Neural crest cell (in vitro differentiated cells): ENCODE measurements at regions not wholly inside any gene's neighbourhood (a gene's known extent, or its start where the extent isn't known, plus 50 kb on each side); places are given as distances from the start of the nearest gene placed in this dataset.

Experiments used
- DNase-seq: peaks from one replicate; pipeline ENCODE4 v3.0.0; 2021; ENCODE audit warnings: low read depth, mixed read lengths, low spot score
- H3K27ac Mint-ChIP-seq: one replicate; pipeline ENCODE4 v1.8.0; 2021; ENCODE audit warnings: mild to moderate bottlenecking, mixed read lengths; ENCODE audit not compliant: unreplicated experiment
- H3K27me3 Mint-ChIP-seq: 2 replicates; pipeline ENCODE4 v1.8.0; 2021; ENCODE audit warnings: low read depth, mild to moderate bottlenecking, mixed read lengths
- H3K36me3 Mint-ChIP-seq: 2 replicates; pipeline ENCODE4 v1.8.0; 2021; ENCODE audit warnings: low read depth, mild to moderate bottlenecking, mixed read lengths
- H3K4me1 Mint-ChIP-seq: 2 replicates; pipeline ENCODE4 v1.8.0; 2021; ENCODE audit warnings: mixed read lengths
- H3K4me3 Mint-ChIP-seq: one replicate; pipeline ENCODE4 v1.8.0; 2021; ENCODE audit warnings: mild to moderate bottlenecking, mixed read lengths
- H3K9me3 Mint-ChIP-seq: 2 replicates; pipeline ENCODE4 v1.8.0; 2021; ENCODE audit warnings: mixed read lengths
- TF ChIP-seq, protein P1 (sequence below): fragments of 200-600 bp; sonication (generic); conservative IDR thresholded peaks from 2 replicates; pipeline ENCODE4 v1.5.0; 2021; ENCODE audit warnings: antibody characterized with exemption, mild to moderate bottlenecking

DNA sequence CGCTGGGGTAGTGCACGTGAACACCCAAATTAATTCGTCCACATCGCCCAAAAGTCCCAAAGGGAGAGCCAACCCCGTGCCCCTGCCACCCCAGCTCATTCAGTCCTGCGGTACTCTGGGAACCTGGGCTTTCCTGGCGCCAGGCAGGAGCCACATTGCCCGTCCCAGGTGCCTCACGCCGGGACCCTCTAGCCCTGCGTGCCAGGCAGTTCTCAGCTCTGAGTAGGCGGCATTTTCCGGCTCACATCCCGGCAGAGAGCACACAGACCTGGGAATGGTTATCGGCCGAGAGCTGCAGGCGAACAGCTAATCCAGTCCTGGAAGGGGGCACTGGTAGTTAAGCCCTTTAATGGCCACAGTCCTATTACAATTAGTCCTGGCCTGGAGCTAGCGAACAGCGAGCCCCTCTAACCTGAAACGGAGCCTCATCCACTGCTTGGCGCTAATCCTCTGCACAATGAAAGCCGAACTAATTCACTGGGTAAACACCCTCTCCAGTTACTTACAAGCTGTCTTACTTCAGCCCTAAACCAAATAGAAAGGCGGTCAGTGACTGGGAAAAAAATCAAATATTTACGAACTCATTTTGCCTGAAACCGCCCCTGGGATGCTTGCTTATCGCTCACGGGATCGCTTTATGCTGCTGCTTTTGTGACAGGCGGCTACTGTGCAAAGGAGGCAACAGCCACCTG is 254.6 kb upstream of the SOX14 start:
- H3K4me1 Mint-ChIP-seq, result no peaks in the 10 kb centered on the region
- no peak overlapping the region for H3K4me3 Mint-ChIP-seq
- H3K27ac Mint-ChIP-seq, result no peak overlapping the region
- peaks cover 3% of the 10 kb centered on the region for H3K36me3 Mint-ChIP-seq
- TF ChIP-seq, protein P1, sequence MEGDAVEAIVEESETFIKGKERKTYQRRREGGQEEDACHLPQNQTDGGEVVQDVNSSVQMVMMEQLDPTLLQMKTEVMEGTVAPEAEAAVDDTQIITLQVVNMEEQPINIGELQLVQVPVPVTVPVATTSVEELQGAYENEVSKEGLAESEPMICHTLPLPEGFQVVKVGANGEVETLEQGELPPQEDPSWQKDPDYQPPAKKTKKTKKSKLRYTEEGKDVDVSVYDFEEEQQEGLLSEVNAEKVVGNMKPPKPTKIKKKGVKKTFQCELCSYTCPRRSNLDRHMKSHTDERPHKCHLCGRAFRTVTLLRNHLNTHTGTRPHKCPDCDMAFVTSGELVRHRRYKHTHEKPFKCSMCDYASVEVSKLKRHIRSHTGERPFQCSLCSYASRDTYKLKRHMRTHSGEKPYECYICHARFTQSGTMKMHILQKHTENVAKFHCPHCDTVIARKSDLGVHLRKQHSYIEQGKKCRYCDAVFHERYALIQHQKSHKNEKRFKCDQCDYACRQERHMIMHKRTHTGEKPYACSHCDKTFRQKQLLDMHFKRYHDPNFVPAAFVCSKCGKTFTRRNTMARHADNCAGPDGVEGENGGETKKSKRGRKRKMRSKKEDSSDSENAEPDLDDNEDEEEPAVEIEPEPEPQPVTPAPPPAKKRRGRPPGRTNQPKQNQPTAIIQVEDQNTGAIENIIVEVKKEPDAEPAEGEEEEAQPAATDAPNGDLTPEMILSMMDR, result no peak
- H3K27me3 Mint-ChIP-seq, result no peaks in the 10 kb centered on the region
- H3K9me3 Mint-ChIP-seq, result no peaks in the 10 kb centered on the region
- DNase-seq, result no peak

DNA sequence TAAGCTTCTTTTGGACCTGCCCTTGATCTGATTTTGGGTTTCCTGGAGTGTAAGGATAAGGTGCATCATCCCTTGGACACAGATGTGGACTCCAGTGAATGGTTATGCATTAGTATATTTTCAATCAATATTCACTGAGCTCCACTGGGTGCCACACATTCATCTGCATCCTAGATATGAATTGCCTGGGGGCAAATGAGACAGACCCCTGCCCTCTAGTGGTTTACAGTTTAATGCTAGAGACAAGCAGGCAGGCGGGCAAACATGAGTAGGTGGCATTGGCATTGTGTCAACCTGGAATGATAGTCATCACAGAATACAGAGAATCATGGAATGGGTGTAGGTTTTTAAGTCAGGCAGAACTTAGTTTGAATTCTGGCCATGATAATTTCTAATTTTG is 252.5 kb upstream of the SOX14 start:
- Mint-ChIP-seq H3K9me3 (no peaks in the 10 kb centered on the region), H3K27ac (no peak overlapping the region), H3K4me3 (no peak overlapping the region), H3K4me1 (no peaks in the 10 kb centered on the region), H3K27me3 (no peaks in the 10 kb centered on the region), H3K36me3 (no peaks in the 10 kb centered on the region)
- TF ChIP-seq, protein P1, result no peak
- no peak for DNase-seq

DNA sequence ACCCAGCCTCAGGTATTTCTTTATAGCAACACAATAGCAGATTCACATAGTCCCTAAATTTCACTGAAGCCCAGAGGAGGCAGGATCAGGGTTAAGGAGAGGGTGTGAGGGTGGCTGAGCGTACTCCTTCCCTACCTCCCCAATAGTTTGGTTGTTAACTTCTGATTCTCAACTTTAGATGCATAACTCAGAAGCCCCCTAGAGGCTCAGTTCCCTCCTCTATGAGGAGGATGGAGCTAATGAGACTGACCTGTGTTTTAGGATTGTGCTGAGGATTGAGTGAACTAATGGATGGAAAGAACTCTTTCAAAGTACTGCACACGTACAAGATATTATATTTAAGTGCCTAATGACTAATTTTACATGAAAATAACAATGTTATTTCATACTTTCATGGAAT is 249.3 kb upstream of the SOX14 start:
- no peaks in the 10 kb centered on the region for H3K27me3 Mint-ChIP-seq
- no peaks in the 10 kb centered on the region for H3K36me3 Mint-ChIP-seq
- no peak overlapping the region for H3K4me3 Mint-ChIP-seq
- H3K4me1 Mint-ChIP-seq, result no peaks in the 10 kb centered on the region
- TF ChIP-seq, protein P1, result no peak
- H3K27ac Mint-ChIP-seq, result no peak overlapping the region
- no peaks in the 10 kb centered on the region for H3K9me3 Mint-ChIP-seq
- no peak for DNase-seq

DNA sequence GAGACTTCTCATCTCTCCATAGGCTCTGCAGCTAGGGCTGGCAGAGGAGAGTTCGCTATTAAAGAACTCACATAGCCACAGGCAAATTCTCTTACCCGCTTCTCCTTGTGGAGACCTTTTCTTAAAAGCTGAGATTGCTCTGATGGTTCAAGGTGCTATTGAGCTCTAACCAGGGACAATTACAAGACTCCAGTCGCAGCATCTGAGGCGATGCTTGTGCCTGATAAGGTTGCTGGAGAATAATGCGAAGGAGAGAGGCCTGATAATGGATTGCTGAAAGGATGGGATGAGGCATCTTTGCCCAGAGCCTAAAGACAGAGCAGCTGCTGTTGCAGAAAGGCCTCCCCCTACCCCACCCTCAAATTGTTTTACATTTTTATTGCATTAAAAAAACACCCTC is 244.5 kb upstream of the SOX14 start:
- no peaks in the 10 kb centered on the region for H3K36me3 Mint-ChIP-seq
- no peaks in the 10 kb centered on the region for H3K9me3 Mint-ChIP-seq
- H3K4me3 Mint-ChIP-seq, result no peak overlapping the region
- no peak for DNase-seq
- no peak overlapping the region for H3K27ac Mint-ChIP-seq
- H3K27me3 Mint-ChIP-seq, result peaks cover 3% of the 10 kb centered on the region
- TF ChIP-seq, protein P1, result no peak
- H3K4me1 Mint-ChIP-seq, result no peaks in the 10 kb centered on the region

DNA sequence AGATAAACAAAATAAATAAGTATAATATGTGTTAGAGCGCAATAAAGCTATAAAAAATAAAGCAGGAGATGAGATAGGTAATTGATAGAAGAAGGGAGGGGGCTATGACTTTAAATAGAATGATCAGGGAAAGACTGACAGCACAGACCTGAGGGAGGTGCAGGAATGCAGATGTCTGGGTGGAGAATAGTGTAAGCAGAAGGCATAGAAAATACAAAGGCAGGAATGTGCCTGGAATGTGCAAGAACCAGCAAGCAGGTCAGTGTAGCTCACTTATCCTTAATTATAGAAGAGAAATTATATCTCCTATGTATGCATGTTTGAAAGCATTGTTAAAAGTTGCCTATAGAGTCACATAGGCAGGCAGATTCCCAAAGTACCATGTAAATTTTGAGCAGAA is 239.4 kb upstream of the SOX14 start:
- no peaks in the 10 kb centered on the region for H3K4me1 Mint-ChIP-seq
- no peak overlapping the region for H3K27ac Mint-ChIP-seq
- no peaks in the 10 kb centered on the region for H3K36me3 Mint-ChIP-seq
- H3K9me3 Mint-ChIP-seq, result no peaks in the 10 kb centered on the region
- TF ChIP-seq, protein P1, result no peak
- H3K27me3 Mint-ChIP-seq, result peaks cover 5% of the 10 kb centered on the region
- no peak for DNase-seq
- no peak overlapping the region for H3K4me3 Mint-ChIP-seq
